H1 (cell line): ENCODE measurements at regions not wholly inside any gene's neighbourhood (a gene's known extent, or its start where the extent isn't known, plus 50 kb on each side); places are given as distances from the start of the nearest gene placed in this dataset.

ENCODE experiments used
- CHD7 ChIP-seq: fragments of 300-600 bp; sonication (generic); IDR thresholded peaks from 2 replicates; pipeline ENCODE4 v1.7.1; 2012; ENCODE audit warnings: low read length, moderate library complexity, mild to moderate bottlenecking, inconsistent platforms; ENCODE audit not compliant: insufficient replicate concordance
- EGR1 ChIP-seq: IDR thresholded peaks from 2 replicates; pipeline ENCODE4 v1.6.1; 2011; ENCODE audit warnings: low read depth, low read length, borderline replicate concordance
- EP300 ChIP-seq, 2 experiments: IDR thresholded peaks; 1 replicate in 1 of 2; 2 replicates in 1 of 2; pipeline ENCODE4 v1.6.1; 2011 to 2012; ENCODE audit warnings: low read depth in 2 of 2, low read length in 2 of 2, mild to moderate bottlenecking in 2 of 2, borderline replicate concordance in 1 of 2, inconsistent platforms in 1 of 2, moderate library complexity in 1 of 2
- KDM1A ChIP-seq: fragments of 200-600, 300-600 bp; sonication (generic); IDR thresholded peaks from 2 replicates; pipeline ENCODE4 v1.7.1; 2016; ENCODE audit warnings: mild to moderate bottlenecking, low read length, borderline replicate concordance
- NRF1 ChIP-seq: IDR thresholded peaks from 2 replicates; pipeline ENCODE4 v1.6.1; 2011; ENCODE audit warnings: mild to moderate bottlenecking, low read depth, low read length, improper control_type of control experiment
- POU5F1 ChIP-seq: IDR thresholded peaks from 2 replicates; pipeline ENCODE4 v1.6.1; 2011; ENCODE audit warnings: low read depth, mild to moderate bottlenecking, low read length, moderate library complexity
- RBBP5 ChIP-seq: IDR thresholded peaks from 2 replicates; pipeline ENCODE4 v1.7.1; 2012; ENCODE audit warnings: low read depth, mild to moderate bottlenecking, inconsistent platforms, low read length, moderate library complexity, borderline replicate concordance
- SAP30 ChIP-seq: fragments of 300-600 bp; sonication (generic); IDR thresholded peaks from 2 replicates; pipeline ENCODE4 v1.7.1; 2012; ENCODE audit warnings: low read length, moderate library complexity, mild to moderate bottlenecking, inconsistent platforms; ENCODE audit not compliant: insufficient read depth, insufficient replicate concordance
- SUZ12 ChIP-seq: fragments of 200-600 bp; sonication (generic); IDR thresholded peaks from 2 replicates; pipeline ENCODE4 v1.6.1; 2012; ENCODE audit warnings: mild to moderate bottlenecking, inconsistent platforms, low read length, moderate library complexity, mixed read lengths
- YY1 ChIP-seq: IDR thresholded peaks from 2 replicates; pipeline ENCODE4 v1.6.1; 2011; ENCODE audit warnings: low read depth, mild to moderate bottlenecking, low read length

- no peak for TF ChIP-seq NRF1
- no peak for TF ChIP-seq KDM1A
- no peak for TF ChIP-seq EGR1
- TF ChIP-seq SUZ12, result no peak
- TF ChIP-seq POU5F1, result no peak
- no peak for TF ChIP-seq CHD7
- no peak for TF ChIP-seq RBBP5
- TF ChIP-seq SAP30, result no peak
- no peak for TF ChIP-seq EP300 (IDR thresholded peaks at IDR 0.05; ENCODE audit: borderline replicate concordance in 1 of 2, low read depth in 2 of 2, low read length in 2 of 2)
- no peak for TF ChIP-seq YY1
Observed at GRCh38 chr4:189765301-189765700, 175.4 kb upstream of the FRG1 start (continued).
